ENCODE measurements at regions not wholly inside any gene's neighbourhood (a gene's known extent, or its start where the extent isn't known, plus 50 kb on each side); places are given as distances from the start of the nearest gene placed in this dataset.

- no peak for TF ChIP-seq CTCF (IDR thresholded peaks at IDR 0.05)
- TF ChIP-seq POLR2AphosphoS5 (IDR thresholded peaks at IDR 0.05): no peak
These were observed 232.0 kb downstream of the CBLN1 start for GRCh38 chr16:49049644-49050043.
